GM11168 (cell line): ENCODE measurements at regions not wholly inside any gene's neighbourhood (a gene's known extent, or its start where the extent isn't known, plus 50 kb on each side); places are given as distances from the start of the nearest gene placed in this dataset.
"Not testable (repeated sequence)": the region's sequence is repeated elsewhere in the genome, so short reads cannot be mapped to it uniquely, and the experiment has no call there.

ENCODE experiments used
- in situ Hi-C: fragments of 300-500 bp; cut with MboI; formaldehyde crosslinking; loops from one replicate; pipeline ENCODE4 v1.12.0; 2022; ENCODE audit warnings: low sequenced_read_pairs; ENCODE audit not compliant: unreplicated experiment

DNA sequence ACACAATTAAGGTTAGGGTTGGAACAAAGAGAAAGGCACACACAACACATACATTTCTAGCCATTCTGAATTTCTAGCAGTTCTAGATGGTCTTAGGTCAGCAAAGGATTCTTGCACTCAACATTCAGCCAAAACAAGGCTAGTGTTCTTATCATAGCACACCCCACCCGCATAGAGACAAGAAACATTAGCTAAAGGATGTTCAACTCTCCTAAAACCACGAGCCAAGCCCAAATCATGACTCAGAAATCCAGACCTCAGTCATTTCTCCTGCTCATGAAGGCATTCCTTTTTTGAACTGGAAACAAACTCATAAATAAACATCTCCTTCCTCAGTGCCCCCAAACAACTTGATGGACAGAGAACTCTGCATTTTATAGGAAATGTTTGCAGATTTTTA lies 293.0 kb upstream of the NOTCH2NLA start:
- in situ Hi-C loops: not testable (repeated sequence)

DNA sequence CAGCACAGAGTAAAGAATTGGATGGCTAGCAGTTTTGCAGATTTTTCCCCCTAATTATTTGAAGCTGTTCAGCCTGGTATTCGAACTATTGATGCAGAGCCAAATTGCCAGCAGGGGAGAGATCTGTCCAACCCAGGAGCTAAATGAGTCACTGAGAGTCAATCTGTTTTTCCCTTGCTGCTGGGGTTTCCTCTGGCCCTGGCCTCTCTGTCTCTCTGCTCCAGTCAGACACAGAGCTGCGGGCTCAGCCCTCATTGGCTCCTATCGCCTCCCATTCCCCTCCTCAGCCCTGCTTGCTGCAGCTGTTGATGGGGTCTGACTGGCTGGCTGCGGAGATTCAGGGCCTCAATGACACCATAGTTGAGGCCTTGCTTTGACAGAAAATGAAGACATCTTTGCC lies 284.9 kb upstream of the NOTCH2NLA start:
- in situ Hi-C loops: not testable (repeated sequence)

DNA sequence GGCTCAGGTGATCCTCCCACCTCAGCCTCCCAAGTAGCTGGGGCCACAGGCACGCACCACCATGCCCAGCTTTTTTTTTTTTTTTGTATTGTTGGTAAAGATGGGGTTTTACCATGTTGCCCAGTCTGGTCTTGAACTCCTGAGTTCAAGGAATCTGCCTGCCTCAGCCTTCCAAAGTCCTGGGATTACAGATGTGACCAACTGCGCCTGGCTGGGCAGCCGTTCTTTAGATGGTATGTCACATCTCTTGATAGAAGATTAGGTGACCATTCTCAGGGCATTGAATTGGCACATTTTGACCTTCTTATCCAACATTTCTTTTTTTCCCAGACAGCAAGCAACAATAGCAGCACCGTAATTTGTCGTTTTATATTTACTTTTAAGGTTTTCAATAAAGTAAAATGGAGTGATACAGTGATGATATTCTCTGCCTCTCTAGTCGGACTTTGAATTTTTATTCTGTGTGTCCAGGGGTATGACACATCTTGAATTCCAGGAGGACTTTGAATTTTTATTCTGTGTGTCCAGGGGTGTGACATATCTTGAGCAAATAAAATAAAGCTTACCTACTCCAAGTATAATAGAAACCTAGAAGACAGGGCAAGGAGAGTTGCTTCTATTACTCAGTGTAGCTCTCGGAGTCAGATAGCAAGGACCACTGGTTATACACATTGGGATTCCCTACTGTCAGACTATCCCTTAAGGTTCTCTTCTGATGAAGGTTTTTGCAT lies 282.4 kb upstream of the NOTCH2NLA start:
- in situ Hi-C loops: not testable (repeated sequence)

DNA sequence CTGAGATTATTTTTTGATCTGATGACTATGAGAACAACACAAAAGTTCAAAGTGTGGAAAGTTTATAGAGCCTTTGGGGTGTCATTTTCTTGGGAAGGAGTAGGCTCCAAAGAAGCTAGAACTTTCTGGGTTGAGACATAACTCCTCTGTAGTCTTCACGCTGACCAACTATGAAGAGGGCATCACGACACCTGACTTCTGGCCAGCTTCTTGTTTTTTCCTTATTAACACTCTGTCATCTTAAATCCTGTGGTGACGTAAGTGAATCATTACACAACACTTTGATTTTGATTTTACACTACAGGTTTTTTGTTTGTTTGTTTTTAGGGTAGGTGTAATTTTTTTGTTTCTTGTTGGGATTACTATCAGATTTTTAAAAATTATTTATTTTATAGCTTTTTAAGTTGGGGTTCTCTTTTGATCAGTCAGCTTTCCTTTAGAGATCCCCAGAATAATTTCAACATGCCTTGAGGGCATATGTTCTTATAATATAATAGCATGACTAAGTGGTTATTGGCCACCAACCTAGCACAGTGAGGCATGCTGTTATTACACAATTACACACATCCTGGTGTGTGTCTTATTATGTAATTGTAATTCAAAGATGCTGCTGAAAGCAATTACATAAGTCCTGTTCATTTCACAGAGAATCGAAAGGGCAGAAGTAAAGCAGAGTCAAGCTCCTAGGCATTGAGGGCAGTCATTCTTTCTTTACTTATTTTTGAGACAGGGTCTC lies 281.6 kb upstream of the NOTCH2NLA start:
- in situ Hi-C loops: not testable (repeated sequence)

DNA sequence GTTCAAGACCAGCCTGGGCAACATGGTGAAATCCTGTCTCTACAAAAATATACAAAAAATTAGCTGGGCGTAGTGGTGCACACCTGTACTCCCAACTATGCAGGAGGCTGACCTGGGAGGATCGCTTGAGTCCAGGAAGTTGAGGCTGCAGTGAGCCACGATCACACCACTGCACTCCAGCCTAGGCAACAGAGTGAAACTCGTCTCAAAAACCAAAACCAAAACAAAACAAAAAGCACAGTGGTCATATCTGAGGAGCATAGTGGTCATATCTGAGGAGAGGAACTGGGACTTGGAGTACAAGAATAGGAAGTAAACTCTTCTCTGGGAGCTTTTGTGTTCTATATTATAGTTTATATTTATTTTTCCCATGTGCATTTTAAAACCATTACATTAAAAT lies 275.3 kb upstream of the NOTCH2NLA start:
- in situ Hi-C loops: not testable (repeated sequence)

DNA sequence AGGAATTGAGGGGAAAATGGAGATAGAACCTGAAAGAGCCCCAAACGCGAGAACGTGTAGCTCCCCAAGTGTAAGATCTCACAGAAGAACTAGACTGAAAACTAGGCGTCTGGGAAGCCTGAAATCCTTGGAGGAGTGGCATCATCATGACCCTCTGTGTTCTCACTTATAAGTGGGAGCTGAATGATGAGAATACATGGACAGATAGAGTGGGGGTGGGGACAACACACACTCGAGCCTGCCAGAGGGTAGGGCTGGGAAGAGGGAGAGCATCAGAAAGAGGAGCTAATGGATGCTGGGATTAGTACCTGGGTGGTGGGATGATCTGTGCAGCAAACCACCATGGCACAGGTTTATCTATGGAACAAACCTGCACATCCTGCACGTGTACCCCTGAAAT lies 258.7 kb upstream of the NOTCH2NLA start:
- in situ Hi-C loops: loop anchor here (10.0 kb wide), 1 partner anchor 1757 kb away; no protein-coding TSS in a partner anchor

DNA sequence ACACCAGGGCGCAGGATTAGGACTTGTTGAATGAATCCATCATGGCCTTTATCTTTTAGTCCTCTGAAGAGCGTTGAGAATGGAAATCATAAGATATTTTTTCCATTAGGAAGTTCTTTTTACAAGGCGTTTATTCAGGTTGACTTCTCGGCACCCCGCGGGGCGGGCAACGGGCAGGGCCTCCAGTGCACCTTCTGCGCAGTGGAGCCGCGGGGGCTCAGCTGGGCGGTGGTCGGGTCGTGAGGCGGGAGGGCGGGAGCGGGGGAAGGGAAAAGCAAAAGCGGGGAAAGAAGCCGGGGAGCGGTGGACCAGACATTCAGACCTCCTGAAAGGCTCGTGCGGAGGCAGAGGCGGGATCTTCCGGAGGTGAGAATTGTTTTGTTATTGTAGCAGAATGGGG lies 258.3 kb upstream of the NOTCH2NLA start:
- in situ Hi-C loops: loop anchor here (10.0 kb wide), 1 partner anchor 1758 kb away; no protein-coding TSS in a partner anchor

DNA sequence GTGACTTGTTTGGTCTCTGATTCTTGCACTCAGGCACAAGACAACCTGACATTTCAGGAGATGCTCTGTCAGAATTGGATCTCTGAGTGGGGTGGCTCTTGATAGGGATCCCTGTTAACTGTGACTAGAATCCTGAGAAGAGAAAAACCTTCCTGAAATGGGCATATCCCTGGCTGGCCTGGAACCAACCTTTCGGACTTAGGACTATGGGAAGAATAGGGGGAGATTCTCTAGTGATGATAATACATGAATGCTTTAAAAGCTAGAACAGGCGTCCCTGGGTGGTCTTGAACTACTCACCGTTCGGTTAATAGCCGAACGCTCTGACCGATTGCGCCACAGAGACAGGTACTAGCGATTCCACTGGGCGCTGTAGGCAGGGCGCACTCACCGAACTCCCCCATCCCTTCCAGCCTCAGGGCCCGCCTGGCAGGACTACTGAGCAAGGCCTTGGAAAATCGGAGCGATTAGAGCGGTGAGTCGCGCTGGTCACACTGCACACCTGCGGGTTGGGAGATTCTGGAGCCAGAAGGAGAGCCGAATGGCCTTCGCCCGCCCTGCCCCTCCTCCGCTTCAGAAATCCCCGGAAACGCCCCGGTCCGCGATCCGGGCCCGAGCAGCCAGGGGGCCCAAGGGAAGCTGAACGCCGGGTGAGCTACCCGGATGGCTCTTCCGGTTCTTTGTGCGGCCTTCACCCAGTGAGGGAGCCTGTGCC lies 257.6 kb upstream of the NOTCH2NLA start:
- in situ Hi-C loops: loop anchor here (10.0 kb wide), 1 partner anchor 1758 kb away; no protein-coding TSS in a partner anchor

DNA sequence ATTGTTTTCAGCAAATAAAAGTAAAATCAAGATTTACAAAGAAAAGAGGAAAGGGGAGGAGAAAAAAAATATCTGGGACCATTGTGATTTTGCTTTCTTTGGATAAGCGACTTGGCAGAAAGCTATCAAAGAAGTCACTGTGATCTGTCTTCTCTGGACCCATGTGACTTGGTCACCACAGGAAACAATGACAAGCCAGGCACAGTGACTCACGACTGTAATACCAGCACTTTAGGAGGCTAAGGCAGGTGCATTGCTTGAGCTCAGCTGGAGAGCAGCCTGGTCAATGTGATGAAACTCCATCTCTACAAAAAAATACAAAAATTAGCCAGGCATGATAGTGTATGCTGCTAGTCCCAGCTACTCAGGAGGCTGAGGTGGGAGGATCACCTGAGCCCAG lies 255.4 kb upstream of the NOTCH2NLA start:
- in situ Hi-C loops: loop anchor here (10.0 kb wide), 1 partner anchor 1761 kb away; no protein-coding TSS in a partner anchor

DNA sequence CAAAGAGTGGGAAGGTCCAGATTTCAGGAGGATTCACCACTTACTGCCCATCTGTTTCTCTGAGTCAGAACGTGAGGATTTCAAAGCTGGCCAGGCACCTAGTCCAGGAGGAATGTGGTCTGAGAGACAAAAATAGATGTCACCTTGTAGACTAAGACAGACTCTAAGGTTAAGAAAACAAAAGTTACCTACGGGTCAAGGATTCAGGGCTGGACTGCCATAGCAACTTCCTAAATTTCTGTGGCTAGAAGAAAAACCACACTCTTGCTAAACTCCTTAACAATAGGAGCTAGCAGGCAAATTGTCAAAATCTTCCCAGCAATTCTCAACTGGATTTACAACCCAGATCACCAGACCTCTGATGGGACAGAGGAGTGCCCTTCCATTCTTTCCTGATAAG lies 250.4 kb upstream of the NOTCH2NLA start:
- in situ Hi-C loops: not testable (repeated sequence)

DNA sequence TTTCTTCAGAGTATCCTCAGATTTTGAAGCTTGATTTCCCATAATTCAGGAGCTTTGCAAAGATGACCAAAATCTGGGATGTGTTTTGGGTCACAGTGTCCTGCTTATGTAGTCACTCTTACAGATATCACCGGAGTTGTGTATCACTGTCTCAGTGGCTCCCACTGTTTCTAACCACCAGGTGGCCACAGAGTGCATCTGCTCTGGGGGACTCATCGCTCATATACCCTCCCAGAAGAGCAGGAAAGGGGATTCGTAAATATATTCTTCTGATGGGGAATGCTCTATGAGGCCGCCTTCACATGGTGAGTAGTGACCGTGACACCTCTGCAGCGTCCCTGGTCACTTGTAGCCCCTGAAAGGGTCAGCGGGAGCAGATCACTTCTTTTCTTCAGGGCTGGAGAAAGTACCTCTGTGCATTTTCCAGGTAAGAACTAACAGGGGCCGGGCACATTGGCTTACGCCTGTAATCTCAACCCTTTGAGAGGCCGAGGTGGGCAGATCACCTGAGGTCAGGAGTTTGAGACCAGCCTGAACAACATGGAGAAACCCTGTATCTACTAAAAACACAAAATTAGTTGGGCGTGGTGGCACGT lies 249.4 kb upstream of the NOTCH2NLA start:
- in situ Hi-C loops: not testable (repeated sequence)

DNA sequence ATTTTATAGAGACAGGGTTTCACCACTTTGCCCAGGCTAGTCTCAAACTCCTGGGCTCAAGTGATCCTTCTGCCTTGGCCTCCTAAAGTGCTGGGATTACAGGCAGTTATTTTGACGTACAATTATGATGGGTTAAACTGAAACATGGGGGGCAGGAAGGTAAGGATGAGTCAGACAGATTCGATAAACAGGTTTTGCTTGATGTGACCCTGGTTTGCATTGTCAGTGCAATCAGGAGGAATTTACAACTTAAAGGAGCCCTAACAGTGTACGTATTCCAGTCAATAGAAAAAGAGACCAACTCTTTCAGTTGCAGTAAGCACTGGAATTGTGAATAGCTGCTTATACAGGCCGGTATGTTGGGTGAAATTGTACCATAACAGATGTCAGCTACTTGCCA lies 246.3 kb upstream of the NOTCH2NLA start:
- in situ Hi-C loops: not testable (repeated sequence)

DNA sequence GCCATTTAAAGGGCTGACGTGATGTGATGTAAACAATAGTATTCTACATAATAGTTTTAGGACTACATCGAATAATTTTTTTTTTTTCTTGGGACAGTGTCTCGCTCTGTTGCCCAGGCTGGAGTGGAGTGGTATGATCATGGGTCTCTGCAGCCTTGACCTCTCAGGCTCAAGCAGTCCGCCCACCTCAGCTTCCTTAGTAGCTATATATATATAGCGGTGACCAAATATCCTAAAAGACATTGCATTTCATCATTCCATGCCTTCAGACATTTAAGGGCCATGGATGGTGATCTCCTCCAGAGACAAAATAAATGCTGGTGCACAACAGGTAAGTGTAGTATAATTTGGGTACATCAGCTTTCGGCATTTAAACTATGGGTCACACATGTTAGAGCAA lies 245.4 kb upstream of the NOTCH2NLA start:
- in situ Hi-C loops: not testable (repeated sequence)

DNA sequence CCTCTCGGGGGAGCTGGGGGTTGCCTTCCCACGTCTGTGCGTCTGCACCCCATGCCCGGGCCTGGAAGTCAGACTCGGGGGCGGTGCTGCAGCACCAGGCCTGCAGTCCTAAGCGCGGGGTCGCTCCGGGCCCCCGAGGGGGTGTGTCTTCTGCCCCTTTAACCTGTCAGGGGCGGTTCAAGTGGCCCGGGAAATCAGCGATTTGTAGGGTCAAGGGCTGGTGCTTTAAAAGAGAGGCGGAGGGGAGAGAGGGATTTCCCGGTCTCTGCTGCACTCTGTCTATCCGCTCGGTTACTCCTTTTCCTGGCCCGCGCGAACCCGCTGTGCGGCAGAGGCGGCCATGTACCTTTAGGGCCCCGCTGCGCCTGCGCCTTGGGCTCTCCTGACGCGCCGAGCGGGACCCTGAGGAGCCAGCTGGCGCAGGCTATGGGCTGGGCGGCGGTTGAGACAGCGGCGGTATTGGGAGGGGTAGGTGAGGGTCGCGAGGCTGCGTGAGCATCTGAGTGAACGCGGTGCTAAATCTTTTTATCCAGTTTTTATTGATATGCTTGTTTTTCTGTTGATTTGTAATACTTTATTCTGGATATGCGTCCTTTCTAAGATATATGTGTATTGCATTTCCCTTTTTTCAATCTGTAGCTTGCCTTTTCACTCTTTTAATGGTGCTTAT lies 243.5 kb upstream of the NOTCH2NLA start:
- in situ Hi-C loops: not testable (repeated sequence)

DNA sequence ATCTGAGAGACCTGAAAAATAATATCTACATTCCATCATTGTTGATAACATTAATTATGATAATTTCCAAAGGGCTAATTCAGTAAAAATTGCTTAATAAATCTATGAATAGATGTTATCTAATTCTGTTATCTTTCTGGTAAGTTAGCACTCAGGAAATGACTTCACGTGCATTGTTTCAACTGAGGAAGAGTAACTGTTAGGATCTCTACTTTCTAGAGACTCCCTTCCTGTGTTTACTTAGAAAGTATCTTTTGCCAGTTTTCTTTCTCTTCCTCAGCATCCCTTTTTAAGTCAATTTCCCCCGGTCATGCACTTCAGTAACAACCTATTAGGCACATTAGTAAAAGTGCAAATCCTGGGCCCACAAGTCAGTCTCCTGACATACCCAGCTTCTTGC lies 231.1 kb upstream of the NOTCH2NLA start:
- in situ Hi-C loops: not testable (repeated sequence)

DNA sequence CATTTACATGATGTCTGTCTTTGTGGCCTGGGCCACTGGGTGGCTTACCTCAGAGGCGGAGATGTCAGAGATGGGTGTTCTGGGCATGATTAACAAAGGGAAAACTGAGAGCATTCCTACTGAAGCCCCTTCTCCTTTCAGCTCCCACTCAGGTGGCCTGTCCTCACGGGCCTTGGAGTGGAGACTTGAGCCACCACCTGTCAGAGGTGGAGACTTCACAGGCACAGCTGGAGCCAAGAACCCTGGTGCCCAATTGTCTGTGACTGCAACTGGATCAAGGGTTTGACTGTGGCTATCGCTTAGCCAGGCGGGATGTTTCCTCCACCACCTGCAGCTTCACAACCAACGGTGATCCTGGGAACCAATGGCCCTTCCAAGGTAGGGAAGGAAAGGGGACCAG lies 230.5 kb upstream of the NOTCH2NLA start:
- in situ Hi-C loops: not testable (repeated sequence)

DNA sequence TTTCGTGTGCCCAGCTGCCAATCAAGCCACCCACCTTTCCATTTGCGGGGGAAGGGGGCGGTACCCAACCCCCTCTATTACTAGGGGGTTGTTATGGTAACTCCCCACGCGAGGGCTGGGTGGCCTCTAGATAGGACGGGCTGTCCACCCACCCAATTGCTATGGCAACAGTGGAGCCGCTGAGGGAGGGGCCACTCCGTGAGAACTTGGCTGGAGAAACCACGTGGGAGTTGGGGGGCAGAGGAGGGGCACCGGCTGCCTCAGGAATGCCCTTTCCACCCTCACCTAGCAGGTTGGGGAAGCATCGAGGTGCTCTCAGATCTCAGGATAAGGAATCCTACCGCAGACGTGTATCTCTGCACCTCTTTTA lies 220.0 kb upstream of the NOTCH2NLA start:
- in situ Hi-C loops: not testable (repeated sequence)

DNA sequence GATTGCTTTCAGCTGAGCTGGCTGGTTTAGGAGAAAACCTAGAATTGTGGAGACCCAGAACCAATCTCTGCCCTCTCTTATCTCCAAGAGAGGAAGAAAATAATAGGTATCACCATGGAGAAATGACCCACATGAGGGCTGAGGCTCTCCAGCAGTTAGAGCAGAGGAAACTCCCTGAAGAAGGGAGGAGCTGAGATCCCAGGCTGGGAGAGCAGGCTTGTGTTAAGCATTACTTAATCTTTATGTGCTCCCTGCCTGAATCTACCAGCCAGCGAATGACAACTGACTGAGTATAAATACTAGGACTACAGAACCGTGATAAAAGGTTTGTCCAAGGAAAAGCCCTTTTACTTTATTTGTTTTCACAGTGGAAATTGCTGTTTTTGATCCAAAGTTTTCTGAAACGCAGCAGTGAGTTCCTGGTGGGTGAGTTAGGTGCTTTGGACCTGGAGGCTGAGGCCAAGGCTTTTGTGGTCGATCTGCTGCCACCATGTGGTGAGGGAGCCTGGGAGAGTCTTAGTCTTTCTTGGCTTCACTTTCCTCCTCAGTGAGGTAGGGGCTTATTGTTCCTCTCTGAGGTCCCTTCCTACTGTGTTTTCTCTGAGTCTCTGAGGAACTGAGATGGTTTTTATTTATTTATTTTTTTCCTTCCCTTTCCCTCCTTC lies 219.5 kb upstream of the NOTCH2NLA start:
- in situ Hi-C loops: not testable (repeated sequence)

DNA sequence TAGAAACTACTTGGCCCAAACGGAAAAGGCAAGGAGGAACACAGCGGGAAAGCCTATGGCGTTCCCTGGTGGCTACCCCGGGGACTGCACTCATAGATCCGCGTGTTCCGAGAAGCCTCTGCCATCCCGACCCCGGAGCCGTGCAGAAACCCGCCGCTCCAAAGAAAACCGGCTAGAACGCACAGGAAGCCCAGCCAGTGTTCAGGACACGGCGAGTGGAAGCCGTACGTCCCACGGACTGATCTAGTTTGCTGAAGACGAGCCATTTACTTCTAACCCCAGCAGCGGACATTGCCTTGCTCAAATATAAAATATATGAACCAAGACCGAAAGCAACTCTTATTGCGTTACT lies 215.0 kb upstream of the NOTCH2NLA start:
- in situ Hi-C loops: not testable (repeated sequence)
